OCI-LY7 (cell line): ENCODE measurements at regions not wholly inside any gene's neighbourhood (a gene's known extent, or its start where the extent isn't known, plus 50 kb on each side); places are given as distances from the start of the nearest gene placed in this dataset.

Source experiments
- BruUV-seq: library from RNA; stranded (reverse); fragments of 400-500 nt; replicated peaks from 2 replicates; lab custom pipeline; 2021; lab: Mats Ljungman, UMichigan
- CTCF ChIA-PET: fragments of 300-600 bp; sonication (Branson Sonifier 250); formaldehyde crosslinking; loops from one replicate; lab custom pipeline; 2022; ENCODE audit warnings: antibody characterized with exemption; ENCODE audit not compliant: unreplicated experiment; lab: Charles Lee
- POLR2A ChIA-PET: fragments of 300-600 bp; sonication (Branson Sonifier 250); formaldehyde crosslinking; loops from one replicate; lab custom pipeline; 2022; ENCODE audit warnings: antibody characterized with exemption; lab: Charles Lee
- DNase-seq: peaks from one replicate; pipeline ENCODE4 v3.0.0-alpha.2; 2015; ENCODE audit warnings: low spot score
- H2AFZ ChIP-seq: fragments of 200-600 bp; sonication (generic), shearing (Covaris generic); 2 replicates; pipeline ENCODE4 v1.6.1; 2014; ENCODE audit warnings: mild to moderate bottlenecking, antibody characterized with exemption, low read length, moderate library complexity
- H3K27ac ChIP-seq: fragments of 200-600 bp; sonication (generic); 2 replicates; pipeline ENCODE4 v1.5.1; 2014; ENCODE audit warnings: mixed run types, low read depth, mild to moderate bottlenecking, moderate library complexity, low read length, inconsistent platforms; ENCODE audit not compliant: poor library complexity, severe bottlenecking
- H3K36me3 ChIP-seq: fragments of 200-600 bp; sonication (generic); 2 replicates; pipeline ENCODE4 v1.6.1; 2014; ENCODE audit warnings: mild to moderate bottlenecking, antibody characterized with exemption, low read length, moderate library complexity, mixed read lengths; ENCODE audit not compliant: insufficient read depth
- H3K4me1 ChIP-seq: fragments of 200-600 bp; sonication (generic); 2 replicates; pipeline ENCODE4 v1.5.1; 2014; ENCODE audit warnings: mild to moderate bottlenecking, low read length; ENCODE audit not compliant: insufficient read depth, poor library complexity, severe bottlenecking
- H3K4me2 ChIP-seq: fragments of 200-600 bp; sonication (generic); 2 replicates; pipeline ENCODE4 v1.6.1; 2014; ENCODE audit warnings: mild to moderate bottlenecking, low read length
- H3K4me3 ChIP-seq: fragments of 200-600 bp; sonication (generic); 2 replicates; pipeline ENCODE4 v1.5.1; 2014; ENCODE audit warnings: mild to moderate bottlenecking, low read depth, low read length; ENCODE audit not compliant: poor library complexity, severe bottlenecking
- H3K79me2 ChIP-seq: fragments of 200-600 bp; sonication (generic); 2 replicates; pipeline ENCODE4 v1.6.1; 2016; ENCODE audit warnings: low read depth, mild to moderate bottlenecking, low read length, moderate library complexity, mixed read lengths; ENCODE audit not compliant: insufficient read depth
- H3K9me2 ChIP-seq: fragments of 200-600 bp; sonication (generic); 2 replicates; pipeline ENCODE4 v1.6.1; 2016; ENCODE audit warnings: mild to moderate bottlenecking, low read length, mixed read lengths; ENCODE audit not compliant: insufficient read depth
- H3K9me3 ChIP-seq: fragments of 200-600 bp; sonication (generic); 2 replicates; pipeline ENCODE4 v1.6.1; 2014; ENCODE audit warnings: mild to moderate bottlenecking, mixed run types, low read length, mixed read lengths
- H4K20me1 ChIP-seq: fragments of 200-600 bp; sonication (generic); 2 replicates; pipeline ENCODE4 v1.6.1; 2014; ENCODE audit warnings: mild to moderate bottlenecking, antibody characterized with exemption, low read length, moderate library complexity, mixed read lengths; ENCODE audit not compliant: insufficient read depth
- CTCF ChIP-seq: fragments of 200-600 bp; sonication (generic); conservative IDR thresholded peaks from 2 replicates; pipeline ENCODE4 v1.5.1; 2014; ENCODE audit warnings: mild to moderate bottlenecking, antibody characterized with exemption, low read length, moderate library complexity, mixed read lengths
- EZH2phosphoT487 ChIP-seq: fragments of 200-600 bp; sonication (generic); IDR thresholded peaks from 2 replicates; pipeline ENCODE4 v1.6.1; 2018; ENCODE audit warnings: low read depth, borderline replicate concordance, mild to moderate bottlenecking, mixed run types, antibody characterized with exemption, low read length, moderate library complexity, mixed read lengths
- intact Hi-C: fragments of 100-400 bp; cut with micrococcal nuclease; formaldehyde crosslinking; loops from one replicate; pipeline ENCODE4 v1.10.0; 2022; ENCODE audit not compliant: unreplicated experiment

GRCh38 chr3:88235102-88235501 is 85.3 kb downstream of the C3orf38 start:
- intact Hi-C loops, result no loop called here
- Histone ChIP-seq H3K4me1 (no peaks in the 10 kb centered on the region), H3K79me2 (no peaks in the 10 kb centered on the region), H3K36me3 (no peaks in the 10 kb centered on the region), H3K27ac (no peak overlapping the region), H3K4me3 (no peak overlapping the region), H2AFZ (no peak overlapping the region), H3K9me3 (no peaks in the 10 kb centered on the region), H4K20me1 (no peaks in the 10 kb centered on the region), H3K4me2 (no peak overlapping the region), H3K9me2 (no peaks in the 10 kb centered on the region)
- BruUV-seq, result no TSS peak
- DNase-seq, result no peak
- CTCF ChIA-PET, result no interaction called here
- POLR2A ChIA-PET, result no interaction called here
- TF ChIP-seq EZH2phosphoT487 (no peak), CTCF (no peak)

GRCh38 chr3:88239870-88240269 is 90.1 kb downstream of the C3orf38 start:
- POLR2A ChIA-PET, result no interaction called here
- no peak for DNase-seq
- H3K4me2 ChIP-seq, result no peak overlapping the region
- CTCF ChIA-PET, result no interaction called here
- H3K4me1 ChIP-seq, result no peaks in the 10 kb centered on the region
- H3K27ac ChIP-seq, result no peak overlapping the region
- H3K36me3 ChIP-seq, result no peaks in the 10 kb centered on the region
- no peak overlapping the region for H3K4me3 ChIP-seq
- TF ChIP-seq EZH2phosphoT487 (no peak), CTCF (no peak)
- no peaks in the 10 kb centered on the region for H3K9me3 ChIP-seq
- no peak overlapping the region for H2AFZ ChIP-seq
- intact Hi-C loops, result no loop called here
- H3K9me2 ChIP-seq, result no peaks in the 10 kb centered on the region
- H4K20me1 ChIP-seq, result no peaks in the 10 kb centered on the region
- BruUV-seq, result no TSS peak
- no peaks in the 10 kb centered on the region for H3K79me2 ChIP-seq

- CTCF ChIA-PET, result no interaction called here
- no peak overlapping the region for H3K4me3 ChIP-seq
- POLR2A ChIA-PET, result no interaction called here
- no peak overlapping the region for H3K4me2 ChIP-seq
- no peaks in the 10 kb centered on the region for H3K4me1 ChIP-seq
- no peaks in the 10 kb centered on the region for H3K79me2 ChIP-seq
- H4K20me1 ChIP-seq, result no peaks in the 10 kb centered on the region
- intact Hi-C loops, result no loop called here
- no peak overlapping the region for H2AFZ ChIP-seq
- TF ChIP-seq EZH2phosphoT487 (no peak), CTCF (no peak)
- H3K36me3 ChIP-seq, result no peaks in the 10 kb centered on the region
- H3K9me2 ChIP-seq, result no peaks in the 10 kb centered on the region
- no peak overlapping the region for H3K27ac ChIP-seq
- no peaks in the 10 kb centered on the region for H3K9me3 ChIP-seq
- no TSS peak for BruUV-seq
- DNase-seq, result no peak
These were observed 98.9 kb downstream of the C3orf38 start for GRCh38 chr3:88248658-88249057.
